SJSA1 (cell line): ENCODE measurements at regions not wholly inside any gene's neighbourhood (a gene's known extent, or its start where the extent isn't known, plus 50 kb on each side); places are given as distances from the start of the nearest gene placed in this dataset.
"Not testable (repeated sequence)": the region's sequence is repeated elsewhere in the genome, so short reads cannot be mapped to it uniquely, and the experiment has no call there.

Experiments used
- DNase-seq, 2 experiments: peaks; one replicate each; pipeline ENCODE4 v3.0.0-alpha.2; 2015 to 2020; ENCODE audit warnings: low spot score in 2 of 2, low read depth in 1 of 2
- H3K27ac ChIP-seq: fragments of 250-450 bp; sonication (Bioruptor Pico); 2 replicates; pipeline ENCODE4 v1.5.1; 2020; ENCODE audit warnings: mild to moderate bottlenecking, moderate library complexity
- H3K27me3 ChIP-seq: fragments of 250-450 bp; sonication (Bioruptor Pico); replicated peaks from 2 replicates; pipeline ENCODE4 v1.5.1; 2020; ENCODE audit warnings: mild to moderate bottlenecking, moderate library complexity
- H3K36me3 ChIP-seq: fragments of 250-450 bp; sonication (Bioruptor Pico); 2 replicates; pipeline ENCODE4 v1.5.1; 2020; ENCODE audit warnings: mild to moderate bottlenecking
- H3K4me1 ChIP-seq: fragments of 250-450 bp; sonication (Bioruptor Pico); replicated peaks from 2 replicates; pipeline ENCODE4 v1.6.1; 2021; ENCODE audit warnings: mild to moderate bottlenecking
- H3K4me3 ChIP-seq: fragments of 250-450 bp; sonication (Bioruptor Pico); 2 replicates; pipeline ENCODE4 v1.5.1; 2020; ENCODE audit warnings: mild to moderate bottlenecking
- H3K9me3 ChIP-seq: fragments of 250-450 bp; sonication (Bioruptor Pico); replicated peaks from 2 replicates; pipeline ENCODE4 v1.5.1; 2020; ENCODE audit warnings: mild to moderate bottlenecking

DNA sequence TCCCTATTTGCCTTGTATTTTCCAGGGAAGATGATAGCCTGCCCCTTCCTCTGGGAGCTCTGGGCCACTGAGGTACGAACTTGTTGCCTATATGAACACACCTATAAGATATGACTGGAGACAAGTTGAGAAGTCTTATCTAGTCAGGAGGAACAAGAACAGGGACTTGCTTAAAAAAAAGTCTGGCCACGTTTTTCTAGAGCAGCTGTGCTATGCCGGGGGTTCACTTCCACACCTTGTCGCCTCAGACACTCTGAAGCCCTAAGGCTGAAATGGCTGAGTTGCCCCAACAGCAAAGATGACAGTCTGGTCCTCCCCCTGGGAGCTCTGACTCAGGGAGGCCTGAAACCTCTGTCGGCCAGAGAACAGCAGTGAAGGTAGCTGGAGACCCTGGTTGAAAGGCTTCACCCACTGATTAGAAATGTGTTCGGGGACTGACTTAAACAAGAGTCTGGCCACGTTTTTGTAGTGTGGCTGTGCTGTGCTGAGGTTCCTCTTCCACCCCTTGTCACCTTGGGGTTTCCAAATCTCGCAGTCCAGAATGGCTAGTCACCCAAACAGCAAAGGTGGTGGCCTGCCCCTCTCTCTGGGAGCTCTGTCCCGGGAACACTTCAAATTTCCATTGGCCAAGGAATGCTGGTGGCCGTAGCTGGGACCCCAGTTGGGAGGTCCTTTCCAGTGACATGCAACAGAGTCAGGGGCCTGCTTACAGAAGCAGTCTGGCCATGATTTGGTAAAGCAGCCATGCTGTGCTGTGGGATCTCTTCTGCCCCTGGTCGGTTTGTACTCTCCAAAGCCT is 225.5 kb downstream of the CWH43 start:
- not testable (repeated sequence) for H3K4me3 ChIP-seq, DNase-seq, H3K4me1 ChIP-seq, H3K36me3 ChIP-seq, H3K27ac ChIP-seq, H3K27me3 ChIP-seq, H3K9me3 ChIP-seq

DNA sequence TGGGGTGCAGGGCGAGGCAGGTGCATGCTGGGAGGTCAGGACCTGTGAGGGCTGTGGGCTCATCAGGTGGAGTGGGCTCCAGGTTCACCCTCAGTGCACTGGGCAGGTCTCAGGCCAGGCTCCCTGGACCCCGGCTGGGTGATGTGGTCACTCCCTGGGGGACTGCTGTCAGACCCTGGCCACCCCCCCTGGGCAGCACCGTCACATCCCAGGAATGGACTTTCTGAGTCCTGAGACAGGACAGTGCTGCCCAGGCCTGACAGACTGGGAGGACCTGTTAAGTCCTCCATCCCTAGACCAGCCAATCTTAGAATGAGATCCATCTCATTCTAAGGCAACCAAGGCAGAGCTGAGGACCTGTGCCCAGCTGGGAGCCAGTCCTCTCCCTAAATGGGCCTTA is 227.2 kb downstream of the CWH43 start:
- H3K4me3 ChIP-seq, H3K27me3 ChIP-seq, DNase-seq, H3K27ac ChIP-seq, H3K9me3 ChIP-seq, H3K4me1 ChIP-seq, H3K36me3 ChIP-seq: not testable (repeated sequence)

DNA sequence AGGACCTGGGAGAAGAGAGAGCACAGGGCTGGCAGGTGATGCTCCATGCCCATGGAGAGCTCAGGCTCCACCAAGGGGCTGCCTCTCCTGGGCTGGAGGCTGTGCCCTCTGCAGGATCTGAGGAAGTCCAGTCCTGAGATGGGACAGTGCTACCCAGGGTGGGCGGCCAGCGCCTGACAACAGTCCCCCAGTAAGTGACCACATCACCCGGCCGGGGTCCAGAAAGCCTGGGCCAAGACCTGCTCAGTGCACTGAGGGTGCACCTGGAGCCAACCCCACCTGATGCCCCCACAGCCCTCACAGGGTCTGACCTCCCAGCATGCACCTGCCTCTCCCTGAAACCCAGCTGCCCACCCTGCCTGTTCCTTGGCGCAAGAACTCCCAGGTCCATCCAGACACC is 227.7 kb downstream of the CWH43 start:
- not testable (repeated sequence) for H3K36me3 ChIP-seq, H3K4me3 ChIP-seq, DNase-seq, H3K9me3 ChIP-seq, H3K27ac ChIP-seq, H3K27me3 ChIP-seq, H3K4me1 ChIP-seq

DNA sequence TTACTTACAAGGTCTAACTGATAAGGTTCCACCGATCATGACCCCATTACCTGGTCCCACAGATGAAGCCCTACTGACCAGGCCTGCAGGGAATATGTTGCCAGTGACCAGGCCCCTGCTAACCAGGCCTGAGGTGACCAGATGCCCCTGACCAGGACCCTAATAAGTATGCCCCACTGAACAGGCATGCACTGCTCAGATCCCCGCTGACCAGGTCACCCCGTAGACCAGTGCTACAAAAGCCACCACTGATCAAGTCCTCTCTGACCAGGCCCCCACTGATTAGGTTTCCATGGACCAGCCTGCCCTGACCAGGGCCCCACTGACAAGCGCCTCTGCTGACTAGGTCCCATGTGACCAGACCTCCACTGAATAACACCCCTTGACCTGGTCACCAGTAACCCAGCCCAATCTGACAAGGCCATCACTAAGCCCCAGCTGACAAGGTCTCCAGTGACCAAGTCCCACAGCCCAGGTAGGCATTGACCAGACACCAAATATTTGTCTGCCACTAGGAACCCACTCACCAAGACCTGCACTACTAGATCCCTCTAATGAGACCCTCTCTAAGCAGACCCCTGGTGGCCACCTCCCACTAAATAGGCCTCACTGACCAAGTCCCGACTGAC is 228.5 kb downstream of the CWH43 start:
- not testable (repeated sequence) for H3K36me3 ChIP-seq, DNase-seq, H3K4me3 ChIP-seq, H3K9me3 ChIP-seq, H3K27ac ChIP-seq, H3K4me1 ChIP-seq, H3K27me3 ChIP-seq

DNA sequence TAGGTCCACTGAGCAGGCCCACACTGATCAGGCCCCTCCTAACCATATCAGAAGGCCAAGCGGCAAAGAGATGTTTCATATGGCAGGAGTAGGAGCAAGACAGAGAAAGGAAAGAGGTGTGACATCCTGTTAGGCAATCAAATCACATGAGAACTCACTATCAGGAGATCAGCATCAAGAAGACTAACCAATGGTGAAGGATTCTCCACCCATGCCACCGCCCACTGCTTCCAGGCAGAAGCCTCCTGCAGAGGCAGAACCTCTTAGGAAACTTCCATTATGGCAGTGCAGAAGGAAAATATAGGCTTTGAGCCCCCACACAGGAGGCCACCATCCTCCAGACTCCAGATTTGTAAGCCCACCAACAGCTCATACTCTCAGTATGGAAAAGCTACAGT is 229.0 kb downstream of the CWH43 start:
- H3K27me3 ChIP-seq, H3K27ac ChIP-seq, H3K4me3 ChIP-seq, H3K9me3 ChIP-seq, H3K36me3 ChIP-seq, H3K4me1 ChIP-seq, DNase-seq: not testable (repeated sequence)

GRCh38 chr4:49216606-49217005 is 230.5 kb downstream of the CWH43 start:
- H3K36me3 ChIP-seq, H3K9me3 ChIP-seq, DNase-seq, H3K4me3 ChIP-seq, H3K27me3 ChIP-seq, H3K27ac ChIP-seq, H3K4me1 ChIP-seq: not testable (repeated sequence)

- no peak for DNase-seq
- H3K4me1 ChIP-seq, result no peaks in the 10 kb centered on the region
- H3K4me3 ChIP-seq, result no peak overlapping the region
- H3K27me3 ChIP-seq, result no peaks in the 10 kb centered on the region
- no peaks in the 10 kb centered on the region for H3K9me3 ChIP-seq
- no peak overlapping the region for H3K27ac ChIP-seq
- no peaks in the 10 kb centered on the region for H3K36me3 ChIP-seq
These were observed 231.4 kb downstream of the CWH43 start for GRCh38 chr4:49217492-49217891.

DNA sequence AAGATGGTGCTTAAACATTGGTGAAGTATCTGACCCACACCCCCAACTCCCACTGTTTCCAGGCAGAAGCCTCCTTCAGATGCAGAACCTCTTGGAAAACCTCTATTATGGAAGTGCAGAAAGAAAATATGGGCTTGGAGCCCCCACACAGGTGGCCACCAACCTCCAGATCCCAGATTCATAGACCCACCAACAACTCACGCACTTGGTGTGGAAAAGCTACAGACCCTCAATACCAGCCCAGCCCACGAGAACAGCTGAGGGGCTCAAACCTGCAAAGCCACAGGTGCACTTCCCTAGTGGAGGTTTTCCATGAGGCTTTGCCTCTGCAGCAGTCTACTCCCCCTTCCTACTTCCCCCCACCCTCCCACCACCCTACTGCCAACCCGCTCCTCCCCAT is 232.0 kb downstream of the CWH43 start:
- H3K9me3 ChIP-seq, H3K27me3 ChIP-seq, H3K4me3 ChIP-seq, H3K27ac ChIP-seq, H3K36me3 ChIP-seq, DNase-seq, H3K4me1 ChIP-seq: not testable (repeated sequence)

DNA sequence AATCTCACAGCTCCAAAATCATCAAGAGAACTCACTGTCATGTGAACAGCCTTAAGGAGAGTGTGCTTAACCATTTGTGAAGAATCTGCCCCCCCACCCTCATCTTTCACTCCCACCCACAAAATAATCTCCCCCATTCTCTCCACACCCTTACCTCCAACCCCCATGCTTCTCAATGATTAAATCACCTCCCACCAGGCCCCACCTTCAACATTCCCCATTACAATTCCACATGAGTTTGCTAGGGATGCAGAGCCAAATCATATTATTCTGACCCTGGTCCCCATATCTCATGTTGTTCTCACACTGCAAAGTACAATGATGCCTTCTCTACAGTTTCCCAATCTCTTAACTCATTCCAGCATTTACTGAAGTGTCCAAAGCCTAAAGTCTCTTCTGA is 232.9 kb downstream of the CWH43 start:
- H3K4me3 ChIP-seq, H3K27ac ChIP-seq, H3K4me1 ChIP-seq, H3K36me3 ChIP-seq, DNase-seq, H3K27me3 ChIP-seq, H3K9me3 ChIP-seq: not testable (repeated sequence)

- DNase-seq, result not testable (repeated sequence)
These were observed 233.6 kb downstream of the CWH43 start for GRCh38 chr4:49219489-49220225.

GRCh38 chr4:49221209-49221608 is 235.1 kb downstream of the CWH43 start:
- no peak overlapping the region for H3K27ac ChIP-seq
- no peak for DNase-seq
- H3K4me3 ChIP-seq, result no peak overlapping the region
- no peaks in the 10 kb centered on the region for H3K36me3 ChIP-seq
- H3K27me3 ChIP-seq, result no peaks in the 10 kb centered on the region
- H3K4me1 ChIP-seq, result no peaks in the 10 kb centered on the region
- no peaks in the 10 kb centered on the region for H3K9me3 ChIP-seq

More at GRCh38 chr4:49219489-49220225, 233.6 kb downstream of the CWH43 start:
- H3K36me3 ChIP-seq, H3K9me3 ChIP-seq, H3K4me1 ChIP-seq, H3K27me3 ChIP-seq, H3K27ac ChIP-seq, H3K4me3 ChIP-seq: not testable (repeated sequence)

GRCh38 chr4:49222810-49223209 is 236.7 kb downstream of the CWH43 start:
- not testable (repeated sequence) for H3K27ac ChIP-seq, H3K4me1 ChIP-seq, H3K36me3 ChIP-seq, H3K27me3 ChIP-seq, DNase-seq, H3K4me3 ChIP-seq, H3K9me3 ChIP-seq

- not testable (repeated sequence) for H3K36me3 ChIP-seq, H3K27me3 ChIP-seq, H3K4me1 ChIP-seq, H3K9me3 ChIP-seq, H3K4me3 ChIP-seq, H3K27ac ChIP-seq, DNase-seq
These were observed 240.3 kb downstream of the CWH43 start for GRCh38 chr4:49226216-49226866.

GRCh38 chr4:49227941-49228340 is 241.9 kb downstream of the CWH43 start:
- H3K9me3 ChIP-seq, H3K4me1 ChIP-seq, H3K36me3 ChIP-seq, DNase-seq, H3K4me3 ChIP-seq, H3K27me3 ChIP-seq, H3K27ac ChIP-seq: not testable (repeated sequence)
